ENCODE measurements at regions not wholly inside any gene's neighbourhood (a gene's known extent, or its start where the extent isn't known, plus 50 kb on each side); places are given as distances from the start of the nearest gene placed in this dataset.

DNA sequence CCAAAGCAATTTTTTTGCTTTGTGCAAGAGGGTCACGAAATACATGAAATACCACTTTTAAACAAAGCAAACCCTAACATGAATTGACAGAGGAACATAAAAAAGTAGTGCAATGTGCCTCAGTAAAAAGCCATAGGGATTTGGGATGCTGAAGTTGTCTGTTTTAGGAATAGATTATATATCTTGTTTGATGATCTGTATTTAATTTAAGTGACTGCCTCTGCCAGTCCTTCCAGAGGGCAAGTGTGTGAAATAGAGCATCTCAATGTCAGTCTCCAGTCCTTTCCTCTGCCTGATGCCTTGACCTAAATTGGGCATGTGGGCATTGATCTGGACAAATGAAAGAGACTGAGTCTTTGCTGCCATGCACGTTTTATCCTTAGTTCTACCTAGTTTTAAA, 222.8 kb downstream of the PTPRC start:
- no peak for TF ChIP-seq CTCF (IDR thresholded peaks at IDR 0.05)
- no peaks in the 10 kb centered on the region for H3K27me3 ChIP-seq
- no peak overlapping the region for H3K27ac ChIP-seq
- no peaks in the 10 kb centered on the region for H3K36me3 ChIP-seq
- no peaks in the 10 kb centered on the region for H3K4me1 ChIP-seq
- H3K9me3 ChIP-seq, result no peaks in the 10 kb centered on the region
- no peak for DNase-seq
- intact Hi-C loops (cut with DNase I; ENCODE audit: low total_unique reads), result no loop called here
- no peak overlapping the region for H3K4me3 ChIP-seq

DNA sequence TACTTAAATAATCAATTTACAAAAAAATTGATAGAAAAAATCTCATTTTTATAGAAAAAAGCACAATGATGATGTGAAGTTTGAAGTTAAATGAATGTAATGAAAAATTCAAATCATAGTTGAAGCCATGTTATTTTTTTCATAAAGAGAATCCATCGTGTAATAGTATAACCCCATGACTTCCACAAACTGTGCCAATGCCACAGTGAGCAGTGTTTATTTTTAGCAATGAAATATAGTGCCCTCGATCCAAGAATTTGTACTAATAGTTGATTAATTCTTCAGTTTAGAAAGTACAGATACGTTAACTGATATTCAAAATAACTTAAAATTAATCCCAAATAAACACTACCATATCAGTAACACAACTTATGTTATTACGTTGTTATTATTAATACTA, 225.9 kb downstream of the PTPRC start:
- no peak overlapping the region for H3K4me3 ChIP-seq
- no peaks in the 10 kb centered on the region for H3K27me3 ChIP-seq
- TF ChIP-seq CTCF (IDR thresholded peaks at IDR 0.05), result no peak
- no peaks in the 10 kb centered on the region for H3K36me3 ChIP-seq
- intact Hi-C loops (cut with DNase I; ENCODE audit: low total_unique reads), result no loop called here
- no peaks in the 10 kb centered on the region for H3K4me1 ChIP-seq
- no peak for DNase-seq
- no peak overlapping the region for H3K27ac ChIP-seq
- no peaks in the 10 kb centered on the region for H3K9me3 ChIP-seq

GRCh38 chr1:198865319-198865718, 226.5 kb downstream of the PTPRC start:
- H3K4me1 ChIP-seq, result no peaks in the 10 kb centered on the region
- TF ChIP-seq CTCF (IDR thresholded peaks at IDR 0.05), result no peak
- H3K27me3 ChIP-seq, result no peaks in the 10 kb centered on the region
- no peak for DNase-seq
- intact Hi-C loops (cut with DNase I; ENCODE audit: low total_unique reads), result no loop called here
- H3K9me3 ChIP-seq, result no peaks in the 10 kb centered on the region
- no peaks in the 10 kb centered on the region for H3K36me3 ChIP-seq
- H3K27ac ChIP-seq, result no peak overlapping the region
- no peak overlapping the region for H3K4me3 ChIP-seq

DNA sequence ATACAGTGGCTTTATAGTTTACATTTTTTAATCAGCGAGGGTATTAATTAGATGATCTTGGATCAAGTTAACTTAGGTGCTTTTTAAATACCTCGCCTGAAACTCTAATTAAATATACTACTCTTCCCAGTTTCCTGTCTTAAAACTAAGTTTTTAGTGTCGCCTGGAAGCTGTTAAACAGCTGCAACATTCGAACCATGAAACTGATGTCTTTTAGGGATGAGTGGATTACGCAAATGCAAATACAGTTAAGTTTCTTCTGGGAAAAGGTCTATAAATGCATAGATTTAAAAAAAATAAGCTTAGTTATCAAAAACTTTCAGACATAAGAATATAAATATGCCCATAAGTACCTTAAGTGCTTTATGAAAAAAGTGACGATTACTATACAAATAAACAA, 228.3 kb downstream of the PTPRC start:
- DNase-seq, result no peak
- intact Hi-C loops (cut with DNase I; ENCODE audit: low total_unique reads), result no loop called here
- H3K27me3 ChIP-seq, result no peaks in the 10 kb centered on the region
- H3K9me3 ChIP-seq, result no peaks in the 10 kb centered on the region
- H3K27ac ChIP-seq, result no peak overlapping the region
- TF ChIP-seq CTCF (IDR thresholded peaks at IDR 0.05), result no peak
- no peak overlapping the region for H3K4me3 ChIP-seq
- no peaks in the 10 kb centered on the region for H3K36me3 ChIP-seq
- no peaks in the 10 kb centered on the region for H3K4me1 ChIP-seq

DNA sequence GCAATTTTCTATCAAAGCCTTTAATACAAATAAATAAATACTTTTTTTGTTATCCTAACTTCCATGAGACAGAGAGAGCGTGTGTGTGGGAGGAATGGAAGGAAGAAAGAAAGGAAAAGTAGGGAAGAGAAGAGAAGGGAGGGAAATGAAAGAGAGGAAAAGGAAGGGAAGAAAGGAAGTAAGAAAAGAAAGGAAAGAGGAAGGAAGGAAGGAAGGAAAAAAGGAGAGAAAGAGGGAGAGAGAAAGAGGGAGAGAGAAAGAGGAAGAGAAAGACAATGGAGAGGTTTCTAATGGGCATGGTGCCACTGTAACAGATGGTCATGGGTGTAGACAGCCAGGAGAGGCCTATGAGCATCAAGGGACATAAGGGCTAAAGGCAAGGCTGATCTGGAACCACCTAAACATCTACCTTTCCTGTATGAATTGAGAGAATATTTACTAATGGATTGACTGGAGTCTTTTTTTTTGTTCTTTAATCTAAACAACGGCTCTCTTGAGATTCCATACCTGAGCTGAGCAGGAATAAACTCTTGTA, 234.9 kb downstream of the PTPRC start:
- Histone ChIP-seq H3K4me3 (no peak overlapping the region), H3K9me3 (no peaks in the 10 kb centered on the region), H3K27ac (no peak overlapping the region), H3K4me1 (no peaks in the 10 kb centered on the region), H3K36me3 (no peaks in the 10 kb centered on the region), H3K27me3 (no peaks in the 10 kb centered on the region)
- intact Hi-C loops (cut with DNase I; ENCODE audit: low total_unique reads), result no loop called here
- no peak for TF ChIP-seq CTCF (IDR thresholded peaks at IDR 0.05)
- DNase-seq, result no peak

DNA sequence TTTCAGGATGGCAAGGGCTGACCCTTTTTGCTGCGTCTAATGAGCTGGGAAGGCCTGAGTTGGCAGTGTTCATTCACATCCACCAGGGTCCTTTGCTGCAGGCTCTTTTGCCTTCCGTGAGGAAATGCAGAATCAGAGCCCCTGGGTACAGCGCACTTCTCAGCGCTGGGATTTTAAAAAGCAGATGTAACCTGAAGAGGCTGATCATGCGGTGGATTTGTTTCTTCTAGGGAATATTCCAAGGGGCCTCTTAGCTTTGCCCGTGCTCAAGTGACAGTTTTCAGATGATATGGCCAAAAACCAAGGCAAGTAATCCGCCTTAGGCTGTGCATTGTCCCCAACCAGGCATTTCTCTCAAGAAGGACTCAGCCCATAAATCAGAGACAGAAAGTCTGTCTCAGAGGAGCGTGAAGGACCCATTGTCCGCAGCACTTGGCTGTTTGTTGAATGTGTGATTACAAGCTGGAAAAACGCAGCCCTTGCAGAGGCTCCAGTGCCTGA, 237.6 kb downstream of the PTPRC start:
- Histone ChIP-seq H3K27ac (no peak overlapping the region), H3K4me3 (no peak overlapping the region), H3K4me1 (no peaks in the 10 kb centered on the region), H3K9me3 (no peaks in the 10 kb centered on the region), H3K27me3 (no peaks in the 10 kb centered on the region), H3K36me3 (no peaks in the 10 kb centered on the region)
- intact Hi-C loops (cut with DNase I; ENCODE audit: low total_unique reads), result no loop called here
- no peak for DNase-seq
- no peak for TF ChIP-seq CTCF (IDR thresholded peaks at IDR 0.05)

Data from tibial artery (tissue), 4 donors.